Thoracic aorta (tissue), 2 donors: ENCODE measurements at regions not wholly inside any gene's neighbourhood (a gene's known extent, or its start where the extent isn't known, plus 50 kb on each side); places are given as distances from the start of the nearest gene placed in this dataset.

Experiments
- ATAC-seq: fragments of 150-250 bp; one replicate; pipeline ENCODE4 v1.8.0; 2017; ENCODE audit warnings: low read depth; ENCODE audit not compliant: insufficient number of reproducible peaks, low FRiP score
- DNase-seq: peaks from one replicate; pipeline ENCODE4 v3.0.0-alpha.2; 2020; ENCODE audit warnings: low spot score
- H3K27ac ChIP-seq, 2 donors: fragments of 200-600 bp; sonication (generic); 1 replicate in 1 of 2; 2 replicates in 1 of 2; pipeline ENCODE4 v1.5.1; 2016; ENCODE audit warnings: mild to moderate bottlenecking in 2 of 2, moderate library complexity in 2 of 2
- H3K27me3 ChIP-seq: fragments of 200-600 bp; sonication (generic); replicated peaks from 2 replicates; pipeline ENCODE4 v1.6.0; 2016; ENCODE audit warnings: mild to moderate bottlenecking; ENCODE audit not compliant: insufficient read depth
- H3K36me3 ChIP-seq: fragments of 200-600 bp; sonication (generic); one replicate; pipeline ENCODE4 v1.5.1; 2016
- H3K4me1 ChIP-seq, 2 donors: fragments of 200-600 bp; sonication (generic); 1 replicate in 1 of 2; 2 replicates in 1 of 2; pipeline versions ENCODE4 v1.5.1 to v1.6.0; 2016; ENCODE audit warnings: low read depth in 2 of 2, mild to moderate bottlenecking in 1 of 2; ENCODE audit not compliant: control insufficient read depth in 1 of 2
- H3K4me3 ChIP-seq: fragments of 200-600 bp; sonication (generic); 2 replicates; pipeline ENCODE4 v1.5.1; 2016; ENCODE audit warnings: mild to moderate bottlenecking
- H3K9me3 ChIP-seq: fragments of 200-600 bp; sonication (generic); 2 replicates; pipeline ENCODE4 v1.5.1; 2016
- CTCF ChIP-seq: fragments of 200-600 bp; sonication (generic); IDR thresholded peaks from one replicate; pipeline ENCODE4 v1.5.1; 2019; ENCODE audit warnings: antibody characterized with exemption

DNA sequence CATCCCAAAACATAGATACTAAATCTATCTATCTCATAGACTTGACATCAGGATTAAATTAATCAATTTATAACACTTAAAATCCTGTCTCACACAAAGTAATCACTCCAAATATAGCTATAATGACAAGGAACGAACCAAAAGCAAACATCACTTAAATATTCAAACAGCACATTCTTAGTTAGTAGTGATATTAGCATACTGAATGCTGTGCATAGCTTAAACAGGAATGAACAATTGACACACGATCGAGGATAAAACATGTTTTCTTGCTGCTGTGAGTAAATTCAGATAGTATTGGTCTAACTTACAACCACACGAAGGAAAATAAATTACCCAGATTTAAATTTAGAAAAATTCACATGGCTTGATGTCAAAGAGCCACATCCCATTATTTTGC is 58.9 kb upstream of the SNTG2 start:
- ATAC-seq (no peak), DNase-seq (no peak)
- Histone ChIP-seq H3K27me3 (no peaks in the 10 kb centered on the region), H3K9me3 (peaks cover 5% of the 10 kb centered on the region), H3K4me3 (no peak overlapping the region), H3K4me1 (no peaks in the 10 kb centered on the region), H3K36me3 (no peaks in the 10 kb centered on the region), H3K27ac (no peak overlapping the region)
- TF ChIP-seq CTCF, result no peak

GRCh38 chr2:890791-891190 is 59.9 kb upstream of the SNTG2 start:
- H3K9me3 ChIP-seq, result no peaks in the 10 kb centered on the region
- no peak overlapping the region for H3K4me3 ChIP-seq
- H3K27ac ChIP-seq, result no peak overlapping the region
- TF ChIP-seq CTCF, result no peak
- no peak for DNase-seq
- no peaks in the 10 kb centered on the region for H3K36me3 ChIP-seq
- H3K4me1 ChIP-seq, result no peaks in the 10 kb centered on the region
- no peaks in the 10 kb centered on the region for H3K27me3 ChIP-seq
- ATAC-seq, result no peak

- no peaks in the 10 kb centered on the region for H3K36me3 ChIP-seq
- DNase-seq, result no peak
These were observed 60.4 kb upstream of the SNTG2 start for GRCh38 chr2:890214-890613.

DNA sequence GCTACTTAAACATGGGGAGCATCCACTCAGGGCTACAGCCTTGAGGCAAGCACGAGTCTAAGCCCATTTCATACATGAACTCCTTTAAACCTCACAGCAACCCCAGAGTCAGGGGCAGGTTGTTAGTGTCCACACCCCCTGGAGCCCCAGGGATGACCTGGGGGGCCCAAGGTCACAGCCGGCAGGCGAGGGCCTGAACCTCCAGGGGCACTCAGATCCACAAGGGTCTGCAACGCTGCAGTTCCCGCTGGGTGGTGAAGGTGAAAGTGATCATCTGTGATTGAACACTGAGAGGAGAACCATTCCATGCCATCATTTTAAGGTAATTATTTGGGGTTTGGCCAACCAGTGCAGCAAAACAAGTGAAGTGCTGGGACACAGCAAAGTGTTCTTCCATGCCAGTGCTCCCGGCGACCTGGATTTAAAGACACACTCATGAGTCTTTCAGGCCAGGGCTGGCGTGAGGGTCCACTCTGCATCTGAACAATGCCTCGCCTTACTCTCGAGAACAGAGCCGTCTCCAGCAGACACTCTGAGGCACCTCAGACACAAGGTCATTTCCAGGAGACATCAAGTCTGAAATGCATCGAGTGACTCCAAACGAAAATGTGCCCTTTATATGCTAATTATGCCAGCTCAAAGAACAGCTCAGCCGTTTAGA is 61.6 kb upstream of the SNTG2 start:
- Histone ChIP-seq H3K4me1 (no peaks in the 10 kb centered on the region), H3K27ac (no peak overlapping the region)
- no peak for DNase-seq

More at GRCh38 chr2:890214-890613, 60.4 kb upstream of the SNTG2 start:
- no peak for ATAC-seq
- no peak for TF ChIP-seq CTCF
- Histone ChIP-seq H3K4me3 (no peak overlapping the region), H3K4me1 (no peaks in the 10 kb centered on the region), H3K27me3 (no peaks in the 10 kb centered on the region), H3K27ac (no peak overlapping the region), H3K9me3 (no peaks in the 10 kb centered on the region)

DNA sequence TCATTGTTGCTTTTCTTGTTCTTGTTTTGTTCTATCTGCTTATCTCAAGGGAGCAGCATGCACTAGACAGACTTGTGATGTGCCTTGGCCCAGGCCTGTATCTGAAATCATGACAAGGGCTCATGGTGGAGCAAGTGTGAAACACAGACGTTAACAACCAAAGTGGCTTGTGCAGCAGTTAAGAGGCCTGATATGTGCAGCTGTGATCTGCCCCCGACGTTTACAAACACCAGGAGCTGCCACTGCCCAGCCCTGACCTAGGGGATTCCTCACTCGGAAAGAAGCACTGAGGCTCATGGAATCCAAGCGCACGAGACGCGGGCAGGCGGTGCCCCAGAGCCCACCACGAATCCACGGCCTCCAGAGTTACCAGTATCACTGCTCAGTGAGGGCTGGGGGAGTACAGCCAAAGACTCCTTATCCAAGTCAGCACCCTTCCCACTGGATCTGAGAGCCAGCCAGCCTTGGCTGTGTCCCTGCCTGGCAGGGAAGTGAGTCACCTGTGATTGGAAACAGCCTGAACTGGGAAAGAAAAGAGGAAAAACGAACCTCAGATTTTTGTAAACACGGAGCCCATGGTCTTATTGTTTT is 62.3 kb upstream of the SNTG2 start:
- no peaks in the 10 kb centered on the region for H3K27me3 ChIP-seq
- no peak for ATAC-seq
- H3K9me3 ChIP-seq, result no peaks in the 10 kb centered on the region
- TF ChIP-seq CTCF, result no peak
- H3K27ac ChIP-seq, result no peak overlapping the region
- DNase-seq, result no peak
- no peaks in the 10 kb centered on the region for H3K4me1 ChIP-seq
- H3K4me3 ChIP-seq, result no peak overlapping the region
- H3K36me3 ChIP-seq, result no peaks in the 10 kb centered on the region

More for the DNA sequence above, 61.6 kb upstream of the SNTG2 start:
- no peak for ATAC-seq
- Histone ChIP-seq H3K27me3 (no peaks in the 10 kb centered on the region), H3K9me3 (no peaks in the 10 kb centered on the region), H3K36me3 (no peaks in the 10 kb centered on the region), H3K4me3 (no peak overlapping the region)
- no peak for TF ChIP-seq CTCF
